ENCODE measurements at regions not wholly inside any gene's neighbourhood (a gene's known extent, or its start where the extent isn't known, plus 50 kb on each side); places are given as distances from the start of the nearest gene placed in this dataset.

GRCh38 chr2:58908501-58909154 lies 667.5 kb upstream of the FANCL start:
- ATAC-seq: no peak
- DNase-seq: no peak

DNA sequence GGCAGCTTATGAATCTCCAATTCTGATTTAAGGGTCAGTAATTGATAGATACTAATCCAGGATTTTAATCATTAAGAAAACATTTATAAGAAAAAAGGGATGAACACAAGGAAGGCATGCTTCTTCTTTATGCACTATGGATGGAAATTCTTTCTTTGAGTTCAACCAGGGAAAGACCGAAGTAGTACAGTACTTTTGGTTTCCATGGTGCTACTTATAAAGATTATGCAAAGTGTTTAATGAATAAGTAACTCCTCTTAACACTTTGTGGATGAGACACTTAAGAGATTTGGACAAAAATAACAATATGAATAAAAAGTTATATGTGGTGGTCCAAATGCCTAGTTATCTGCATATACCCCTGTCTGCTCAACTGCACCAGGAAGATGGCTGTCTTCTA lies 666.5 kb upstream of the FANCL start:
- DNase-seq (no peak), ATAC-seq (no peak)

- no peak for ATAC-seq
- no peak for DNase-seq
Observed at GRCh38 chr2:58906081-58906645, 665.0 kb upstream of the FANCL start.

- ATAC-seq (no peak), DNase-seq (no peak)
Observed at GRCh38 chr2:58904095-58904494, 663.0 kb upstream of the FANCL start.

DNA sequence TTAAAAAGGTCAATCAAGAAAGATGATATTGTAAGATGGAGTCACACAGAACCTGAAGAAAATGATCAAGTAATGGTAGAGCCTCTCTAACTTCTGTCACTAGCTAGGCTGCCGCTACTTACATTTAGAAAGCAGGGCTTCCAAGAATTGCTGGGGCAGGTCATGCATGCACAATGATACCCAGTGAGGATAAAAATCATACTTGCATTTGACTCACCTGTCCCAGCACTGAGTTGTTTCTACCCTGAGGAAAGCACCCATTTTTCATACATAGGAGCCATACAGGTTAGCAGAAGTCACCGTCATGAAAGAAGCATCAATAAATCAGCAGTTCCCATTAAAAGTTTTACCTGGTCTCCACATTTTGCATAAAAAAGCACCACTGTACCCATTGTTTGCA lies 662.3 kb upstream of the FANCL start:
- DNase-seq (no peak), ATAC-seq (no peak)

DNA sequence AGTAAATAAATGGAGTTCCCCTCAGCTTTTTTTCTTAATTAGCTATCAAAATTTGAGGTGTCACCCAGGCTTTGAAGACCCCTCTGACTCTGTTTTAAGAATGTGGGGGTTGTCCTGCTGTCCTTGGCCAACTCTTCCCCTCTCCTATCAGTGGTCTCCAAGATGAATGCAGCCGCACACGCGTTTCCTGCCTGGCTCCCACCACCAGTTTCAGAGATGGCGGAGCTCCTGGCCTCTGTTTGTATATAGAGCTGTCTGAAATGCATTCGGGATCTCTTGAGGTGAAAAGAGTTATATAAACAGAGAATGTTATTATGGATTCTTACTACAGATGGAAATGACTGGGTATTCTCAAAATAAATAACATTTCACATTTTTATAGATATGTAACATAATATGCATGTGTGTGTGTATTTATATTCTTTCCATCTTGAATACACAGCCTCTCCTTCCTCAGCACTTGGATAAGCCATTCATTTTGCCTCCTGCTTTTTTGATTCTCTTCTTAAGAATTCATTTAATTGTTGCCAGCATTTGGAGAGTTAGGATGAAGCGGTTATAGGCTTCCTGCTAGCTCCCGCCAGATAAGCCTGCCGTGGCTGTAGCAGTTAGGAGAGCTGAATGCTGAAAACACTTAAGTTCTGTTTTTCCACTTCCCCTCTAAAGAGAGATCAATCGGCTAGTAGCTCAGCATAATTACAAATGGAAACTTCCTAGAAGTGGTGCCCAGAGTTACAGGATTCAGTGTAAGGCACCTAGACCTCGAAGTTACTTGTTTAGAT lies 659.3 kb upstream of the FANCL start:
- DNase-seq (no peak), ATAC-seq (no peak)

DNA sequence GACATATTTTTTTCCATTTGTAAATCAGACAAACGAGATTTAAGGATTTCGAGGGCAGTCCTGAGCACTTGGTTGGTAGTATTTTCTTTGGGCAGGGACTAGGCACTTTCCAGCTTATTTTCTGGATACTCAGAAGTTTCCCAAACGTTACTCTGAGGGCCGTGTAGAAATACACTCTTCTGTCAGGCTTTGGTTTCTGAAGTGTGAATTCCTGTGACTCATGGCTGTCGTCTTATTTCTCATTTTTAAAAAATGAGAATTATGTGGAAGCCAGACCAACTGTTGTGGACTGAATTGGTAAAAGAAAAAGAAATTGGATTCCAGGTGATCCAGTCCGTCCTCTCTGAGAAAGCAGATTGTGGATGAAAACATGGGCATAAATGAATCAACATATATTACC lies 658.6 kb upstream of the FANCL start:
- no peak for DNase-seq
- no peak for ATAC-seq

- no peak for DNase-seq
Observed at GRCh38 chr2:58896638-58897037, 655.5 kb upstream of the FANCL start.

DNA sequence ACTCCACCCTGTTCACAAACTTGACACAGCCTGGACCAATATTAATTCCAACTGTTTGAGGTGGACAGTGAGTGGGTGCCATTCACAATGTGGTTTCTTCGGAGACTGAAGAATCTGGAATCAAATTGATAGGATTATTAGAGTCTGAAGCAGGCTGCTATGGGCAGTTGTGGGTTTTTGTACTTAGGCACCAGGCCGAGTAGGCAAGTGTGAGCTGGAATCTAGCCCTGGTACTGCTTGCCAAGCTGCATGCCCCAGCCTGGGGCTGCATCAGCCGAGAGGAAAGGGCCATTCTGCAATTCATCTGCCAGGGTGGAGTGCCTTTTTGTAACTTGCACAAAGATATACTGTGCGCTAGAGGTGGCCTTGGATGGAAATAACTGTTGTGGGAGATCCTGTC lies 654.7 kb upstream of the FANCL start:
- no peak for ATAC-seq

More at GRCh38 chr2:58896638-58897037, 655.5 kb upstream of the FANCL start:
- ATAC-seq: no peak

GRCh38 chr2:58893656-58894351 lies 652.7 kb upstream of the FANCL start:
- ATAC-seq (no peak), DNase-seq (no peak)

More for the DNA sequence above, 654.7 kb upstream of the FANCL start:
- no peak for DNase-seq

- DNase-seq: no peak
- ATAC-seq: no peak
Observed at GRCh38 chr2:58891828-58892377, 650.8 kb upstream of the FANCL start.

DNA sequence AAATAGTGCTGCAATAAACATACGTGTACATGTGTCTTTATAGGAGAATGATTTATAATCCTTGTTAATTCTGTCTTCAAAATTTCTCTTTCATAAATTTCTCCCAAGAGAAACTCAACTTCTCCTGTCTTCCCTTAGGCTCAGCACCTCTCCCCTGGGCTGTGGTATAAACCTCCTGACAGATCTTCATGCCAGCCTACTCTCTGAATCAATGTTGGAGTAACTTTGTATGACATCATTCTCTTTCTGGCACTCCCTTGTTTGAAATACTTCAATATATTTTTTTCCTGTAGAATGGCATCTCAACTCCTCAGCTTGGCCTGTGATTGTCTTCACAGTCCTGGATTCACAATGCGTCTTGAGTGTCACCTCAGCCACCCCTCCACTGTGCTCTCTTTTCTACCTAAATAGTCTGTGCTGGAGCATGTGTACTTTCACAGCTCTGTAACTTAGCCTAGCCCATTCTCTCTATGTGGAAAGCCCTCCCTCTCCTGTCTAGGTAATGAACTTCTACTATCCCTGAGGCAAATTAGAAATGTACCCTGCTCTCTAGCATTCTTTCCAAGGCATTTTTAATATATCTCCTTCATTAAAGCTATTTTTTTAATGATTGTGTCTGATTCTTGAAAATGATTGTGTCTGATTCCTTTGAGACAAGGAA lies 649.9 kb upstream of the FANCL start:
- ATAC-seq (no peak), DNase-seq (no peak)

GRCh38 chr2:58886009-58886408 lies 644.9 kb upstream of the FANCL start:
- ATAC-seq (no peak), DNase-seq (no peak)

GRCh38 chr2:58879834-58880233 lies 638.7 kb upstream of the FANCL start:
- no peak for ATAC-seq
- no peak for DNase-seq

DNA sequence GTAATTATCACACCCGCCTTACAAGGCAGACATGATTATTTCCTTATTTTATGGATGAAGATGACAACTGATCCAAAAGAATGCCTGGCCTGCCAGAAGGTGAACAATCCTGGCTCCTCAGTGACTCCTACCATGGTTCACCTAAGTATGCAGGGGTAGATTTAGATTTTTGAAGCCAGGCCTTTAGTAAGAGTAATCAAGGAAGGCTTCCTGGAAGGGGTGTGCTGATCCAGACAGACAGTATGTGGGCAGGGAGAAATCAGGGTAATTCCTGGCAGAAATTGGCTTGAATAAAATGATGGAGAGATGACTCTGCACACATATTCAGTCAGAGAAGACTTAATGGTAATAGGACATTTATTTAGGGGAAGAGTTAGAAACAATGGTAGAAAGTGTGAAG lies 637.7 kb upstream of the FANCL start:
- DNase-seq: no peak
- ATAC-seq: no peak

- DNase-seq (no peak), ATAC-seq (no peak)
Observed at GRCh38 chr2:58876126-58876525, 635.0 kb upstream of the FANCL start.

DNA sequence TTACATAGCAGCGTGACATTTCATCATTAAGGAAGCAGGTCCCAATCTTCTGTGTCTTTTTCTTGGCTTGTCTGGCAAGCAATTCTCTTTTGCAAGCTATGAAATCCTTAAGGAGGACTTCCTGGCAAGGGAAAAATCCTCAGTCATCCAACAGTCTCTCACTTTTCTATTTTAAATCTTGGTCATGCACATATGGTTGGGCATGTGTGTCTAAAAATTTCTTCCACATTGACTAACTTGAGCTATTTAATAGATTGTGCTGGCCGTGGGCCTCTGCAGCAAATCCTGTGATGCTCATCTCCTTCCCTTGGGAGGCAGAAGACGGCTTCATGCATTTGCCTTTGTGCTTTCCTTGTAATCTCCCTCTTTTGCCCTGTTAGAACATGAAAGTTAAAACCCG lies 634.3 kb upstream of the FANCL start:
- DNase-seq: no peak

DNA sequence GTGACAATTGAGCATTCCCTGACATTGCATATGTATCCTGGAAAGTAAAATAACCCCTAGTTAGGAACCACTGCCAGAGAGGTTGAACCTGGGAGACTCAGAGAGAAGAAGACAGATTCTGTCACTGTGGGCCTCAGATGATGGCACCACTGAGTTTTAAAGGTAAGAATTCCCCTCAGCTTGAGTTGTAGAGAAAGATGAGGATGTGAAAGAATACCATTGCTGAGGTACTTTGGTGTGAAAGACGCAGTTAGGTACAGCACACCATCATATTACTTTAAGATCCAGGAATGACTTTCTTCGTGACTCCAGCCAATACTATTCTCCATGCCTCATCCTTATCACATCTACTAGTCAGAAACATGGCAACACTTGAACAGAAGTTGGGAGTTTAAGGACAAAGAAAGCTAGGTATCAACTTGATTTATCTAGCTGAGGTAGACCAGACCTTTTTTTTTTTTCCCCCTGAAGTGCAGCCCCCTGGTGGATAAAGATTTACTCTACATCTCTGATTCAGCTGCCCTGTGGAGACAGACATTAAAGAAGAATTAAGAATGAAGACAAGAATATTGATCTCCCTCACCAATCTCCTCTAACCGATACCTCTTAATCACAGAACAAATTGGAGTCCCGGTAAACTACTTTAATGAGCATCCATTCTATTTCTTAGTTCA lies 630.5 kb upstream of the FANCL start:
- ATAC-seq (no peak), DNase-seq (no peak)

More for the DNA sequence above, 634.3 kb upstream of the FANCL start:
- ATAC-seq: no peak

- DNase-seq (no peak), ATAC-seq (no peak)
Observed at GRCh38 chr2:58870704-58871103, 629.6 kb upstream of the FANCL start.

- ATAC-seq (no peak), DNase-seq (no peak)
Observed at GRCh38 chr2:58866946-58867345, 625.8 kb upstream of the FANCL start.

DNA sequence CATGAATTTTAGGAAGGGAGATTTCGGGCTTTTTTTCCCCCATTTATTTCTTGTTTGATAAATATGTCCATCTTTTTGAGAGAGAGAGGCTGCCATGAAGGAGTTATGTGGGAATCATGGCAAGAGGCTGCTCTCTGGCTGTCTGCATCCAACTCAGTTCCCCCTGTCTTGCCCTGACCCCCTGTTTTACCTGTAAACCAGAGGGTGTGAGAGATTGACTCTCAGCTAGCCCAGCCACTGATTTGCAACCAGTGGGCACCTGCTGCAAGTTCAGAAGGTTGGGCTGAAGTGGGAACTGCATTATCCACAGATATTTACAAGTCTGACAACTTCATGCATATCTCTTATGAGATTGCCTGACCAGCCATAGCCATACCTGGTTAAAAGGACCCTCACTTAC lies 625.4 kb upstream of the FANCL start:
- no peak for ATAC-seq
- no peak for DNase-seq

DNA sequence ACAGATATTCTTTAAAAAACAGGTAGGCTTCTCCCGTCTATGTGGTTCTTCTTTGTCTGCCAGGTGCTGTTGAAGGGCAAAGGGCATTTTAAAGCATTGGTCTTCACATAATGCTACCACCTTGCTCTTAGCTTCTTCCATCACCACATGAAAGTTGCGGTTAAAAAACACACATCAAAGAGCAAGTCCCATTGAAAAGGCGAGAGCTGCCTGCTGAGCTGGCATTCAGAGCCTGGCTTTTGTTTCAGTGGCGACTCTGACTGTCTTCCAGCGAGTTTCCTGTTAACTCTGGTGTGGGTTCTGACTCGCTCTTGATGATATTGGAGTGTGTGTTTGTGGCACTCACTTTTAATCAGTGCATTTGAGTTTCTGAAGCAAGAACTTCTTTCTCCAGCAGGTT lies 624.9 kb upstream of the FANCL start:
- peak; percentile 67 for ATAC-seq
- DNase-seq: peak; percentile 7

Measured in stimulated activated naive CD8-positive, alpha-beta T cell treated with anti-CD3 and anti-CD28 coated beads, Interleukin-15, Interleukin-2, amounts not matched to agents 100 U/mL and 50 U/mL, for 24 hours (primary cell).